ENCODE measurements at regions not wholly inside any gene's neighbourhood (a gene's known extent, or its start where the extent isn't known, plus 50 kb on each side); places are given as distances from the start of the nearest gene placed in this dataset.
"Not testable (repeated sequence)": the region's sequence is repeated elsewhere in the genome, so short reads cannot be mapped to it uniquely, and the experiment has no call there.

- Histone ChIP-seq H3K36me3 (ENCODE audit: control insufficient read depth, insufficient read depth, low read length) (no peaks in the 10 kb centered on the region), H3K9me3 (replicated peaks; ENCODE audit: control insufficient read depth, low read depth, low read length) (no peaks in the 10 kb centered on the region), H3K4me1 (ENCODE audit: control insufficient read depth, insufficient read depth, low read length) (peaks cover 8% of the 10 kb centered on the region), H3K27me3 (ENCODE audit: control insufficient read depth, insufficient read depth, low read length) (peaks cover under 1% of the 10 kb centered on the region), H3K27ac (ENCODE audit: low read length) (no peak overlapping the region), H3K4me3 (ENCODE audit: low read length) (no peak overlapping the region)
- DNase-seq = peak; percentile 81
- WGBS (ENCODE audit: insufficient coverage) = 18% methylated on average over 3 of the region's 3 CpGs
These were observed 256.6 kb upstream of the PROK2 start for GRCh38 chr3:72041511-72041910.

GRCh38 chr3:72041076-72041475 lies 256.1 kb upstream of the PROK2 start:
- peaks cover 8% of the 10 kb centered on the region for H3K4me1 ChIP-seq (ENCODE audit: control insufficient read depth, insufficient read depth, low read length)
- H3K4me3 ChIP-seq (ENCODE audit: low read length) = no peak overlapping the region
- H3K9me3 ChIP-seq (replicated peaks; ENCODE audit: control insufficient read depth, low read depth, low read length) = no peaks in the 10 kb centered on the region
- 33% methylated on average over 1 of the region's 4 CpGs for WGBS (ENCODE audit: insufficient coverage)
- H3K27ac ChIP-seq (ENCODE audit: low read length) = no peak overlapping the region
- H3K27me3 ChIP-seq (ENCODE audit: control insufficient read depth, insufficient read depth, low read length) = peaks cover 2% of the 10 kb centered on the region
- H3K36me3 ChIP-seq (ENCODE audit: control insufficient read depth, insufficient read depth, low read length) = no peaks in the 10 kb centered on the region
- DNase-seq = no peak

- no peak for DNase-seq
- Histone ChIP-seq H3K9me3 (replicated peaks; ENCODE audit: control insufficient read depth, low read depth, low read length) (no peaks in the 10 kb centered on the region), H3K4me1 (ENCODE audit: control insufficient read depth, insufficient read depth, low read length) (peaks cover 8% of the 10 kb centered on the region), H3K27ac (ENCODE audit: low read length) (no peak overlapping the region), H3K4me3 (ENCODE audit: low read length) (no peak overlapping the region), H3K27me3 (ENCODE audit: control insufficient read depth, insufficient read depth, low read length) (peaks cover 2% of the 10 kb centered on the region), H3K36me3 (ENCODE audit: control insufficient read depth, insufficient read depth, low read length) (no peaks in the 10 kb centered on the region)
- WGBS (ENCODE audit: insufficient coverage) = 82% methylated on average over 3 of the region's 6 CpGs
These were observed 254.7 kb upstream of the PROK2 start for GRCh38 chr3:72039677-72040076.

GRCh38 chr3:72036899-72037298 lies 252.0 kb upstream of the PROK2 start:
- H3K36me3 ChIP-seq (ENCODE audit: control insufficient read depth, insufficient read depth, low read length) = no peaks in the 10 kb centered on the region
- 67% methylated on average over 1 of the region's 1 CpG for WGBS (ENCODE audit: insufficient coverage)
- H3K4me1 ChIP-seq (ENCODE audit: control insufficient read depth, insufficient read depth, low read length) = peaks cover 3% of the 10 kb centered on the region
- H3K4me3 ChIP-seq (ENCODE audit: low read length) = no peak overlapping the region
- H3K9me3 ChIP-seq (replicated peaks; ENCODE audit: control insufficient read depth, low read depth, low read length) = no peaks in the 10 kb centered on the region
- H3K27me3 ChIP-seq (ENCODE audit: control insufficient read depth, insufficient read depth, low read length) = peaks cover 2% of the 10 kb centered on the region
- peak; percentile 24 for DNase-seq
- H3K27ac ChIP-seq (ENCODE audit: low read length) = no peak overlapping the region

- Histone ChIP-seq H3K27me3 (ENCODE audit: control insufficient read depth, insufficient read depth, low read length) (peaks cover 2% of the 10 kb centered on the region), H3K4me1 (ENCODE audit: control insufficient read depth, insufficient read depth, low read length) (no peaks in the 10 kb centered on the region), H3K27ac (ENCODE audit: low read length) (no peak overlapping the region), H3K9me3 (replicated peaks; ENCODE audit: control insufficient read depth, low read depth, low read length) (no peaks in the 10 kb centered on the region), H3K36me3 (ENCODE audit: control insufficient read depth, insufficient read depth, low read length) (no peaks in the 10 kb centered on the region), H3K4me3 (ENCODE audit: low read length) (no peak overlapping the region)
- WGBS (ENCODE audit: insufficient coverage) = 90% methylated on average over 2 of the region's 3 CpGs
- no peak for DNase-seq
These were observed 250.7 kb upstream of the PROK2 start for GRCh38 chr3:72035606-72036005.

- Histone ChIP-seq H3K9me3 (replicated peaks; ENCODE audit: control insufficient read depth, low read depth, low read length) (no peaks in the 10 kb centered on the region), H3K4me3 (ENCODE audit: low read length) (no peak overlapping the region), H3K36me3 (ENCODE audit: control insufficient read depth, insufficient read depth, low read length) (no peaks in the 10 kb centered on the region), H3K4me1 (ENCODE audit: control insufficient read depth, insufficient read depth, low read length) (no peaks in the 10 kb centered on the region), H3K27me3 (ENCODE audit: control insufficient read depth, insufficient read depth, low read length) (peaks cover 2% of the 10 kb centered on the region), H3K27ac (ENCODE audit: low read length) (no peak overlapping the region)
- WGBS (ENCODE audit: insufficient coverage) = no CpG with 5 or more reads among the region's 1 CpG
- DNase-seq = no peak
These were observed 250.0 kb upstream of the PROK2 start for GRCh38 chr3:72034986-72035385.

- H3K27ac ChIP-seq (ENCODE audit: low read length) = no peak overlapping the region
- no peaks in the 10 kb centered on the region for H3K36me3 ChIP-seq (ENCODE audit: control insufficient read depth, insufficient read depth, low read length)
- DNase-seq = no peak
- H3K4me3 ChIP-seq (ENCODE audit: low read length) = no peak overlapping the region
- 92% methylated on average over 3 of the region's 6 CpGs for WGBS (ENCODE audit: insufficient coverage)
- no peaks in the 10 kb centered on the region for H3K9me3 ChIP-seq (replicated peaks; ENCODE audit: control insufficient read depth, low read depth, low read length)
- H3K4me1 ChIP-seq (ENCODE audit: control insufficient read depth, insufficient read depth, low read length) = no peaks in the 10 kb centered on the region
- peaks cover 2% of the 10 kb centered on the region for H3K27me3 ChIP-seq (ENCODE audit: control insufficient read depth, insufficient read depth, low read length)
These were observed 248.9 kb upstream of the PROK2 start for GRCh38 chr3:72033666-72034428.

GRCh38 chr3:72032441-72033135 lies 247.6 kb upstream of the PROK2 start:
- Histone ChIP-seq H3K4me3 (ENCODE audit: low read length) (no peak overlapping the region), H3K27ac (ENCODE audit: low read length) (no peak overlapping the region), H3K27me3 (ENCODE audit: control insufficient read depth, insufficient read depth, low read length) (peaks cover 2% of the 10 kb centered on the region), H3K4me1 (ENCODE audit: control insufficient read depth, insufficient read depth, low read length) (no peaks in the 10 kb centered on the region), H3K36me3 (ENCODE audit: control insufficient read depth, insufficient read depth, low read length) (no peaks in the 10 kb centered on the region), H3K9me3 (replicated peaks; ENCODE audit: control insufficient read depth, low read depth, low read length) (no peaks in the 10 kb centered on the region)
- WGBS (ENCODE audit: insufficient coverage) = 60% methylated on average over 1 of the region's 7 CpGs
- no peak for DNase-seq

- no peak overlapping the region for H3K27ac ChIP-seq (ENCODE audit: low read length)
- H3K4me1 ChIP-seq (ENCODE audit: control insufficient read depth, insufficient read depth, low read length) = no peaks in the 10 kb centered on the region
- no peak overlapping the region for H3K4me3 ChIP-seq (ENCODE audit: low read length)
- no peaks in the 10 kb centered on the region for H3K36me3 ChIP-seq (ENCODE audit: control insufficient read depth, insufficient read depth, low read length)
- H3K9me3 ChIP-seq (replicated peaks; ENCODE audit: control insufficient read depth, low read depth, low read length) = no peaks in the 10 kb centered on the region
- peaks cover 2% of the 10 kb centered on the region for H3K27me3 ChIP-seq (ENCODE audit: control insufficient read depth, insufficient read depth, low read length)
- DNase-seq = peak; percentile 40
- WGBS (ENCODE audit: insufficient coverage) = 80% methylated on average over 2 of the region's 3 CpGs
These were observed 246.6 kb upstream of the PROK2 start for GRCh38 chr3:72031581-72031980.

GRCh38 chr3:72030296-72030695 lies 245.3 kb upstream of the PROK2 start:
- not testable (repeated sequence) for H3K36me3 ChIP-seq (ENCODE audit: control insufficient read depth, insufficient read depth, low read length); H3K4me1 ChIP-seq (ENCODE audit: control insufficient read depth, insufficient read depth, low read length); DNase-seq; H3K9me3 ChIP-seq (replicated peaks; ENCODE audit: control insufficient read depth, low read depth, low read length); H3K27me3 ChIP-seq (ENCODE audit: control insufficient read depth, insufficient read depth, low read length); H3K27ac ChIP-seq (ENCODE audit: low read length); H3K4me3 ChIP-seq (ENCODE audit: low read length)
- 96% methylated on average over 4 of the region's 7 CpGs for WGBS (ENCODE audit: insufficient coverage)

Measured in muscle of leg (tissue), 3 donors.